ENCODE measurements at regions not wholly inside any gene's neighbourhood (a gene's known extent, or its start where the extent isn't known, plus 50 kb on each side); places are given as distances from the start of the nearest gene placed in this dataset.

GRCh38 chr1:203401199-203401877, 50.4 kb upstream of the FMOD start:
- intact Hi-C loops (cut with micrococcal nuclease): no loop called here
- Mint-ChIP-seq H3K27me3 (ENCODE audit: insufficient read depth, unreplicated experiment) (peaks cover 21% of the 10 kb centered on the region), H3K27ac (ENCODE audit: low read depth, unreplicated experiment) (no peak overlapping the region), H3K4me3 (ENCODE audit: unreplicated experiment) (no peak overlapping the region), H3K9me3 (ENCODE audit: unreplicated experiment) (no peaks in the 10 kb centered on the region), H3K4me1 (ENCODE audit: insufficient read depth, unreplicated experiment) (peaks cover 13% of the 10 kb centered on the region), H3K36me3 (ENCODE audit: insufficient read depth, unreplicated experiment) (no peaks in the 10 kb centered on the region)
- BruUV-seq (replicated peaks): no TSS peak
- POLR2A ChIA-PET: interaction anchor here (0.7 to 1.2 kb wide), 2 partner anchors 9 to 19 kb away, joined by 3 read pairs; no protein-coding TSS in a partner anchor
- CTCF ChIA-PET: interaction anchor here (1.1 to 3.2 kb wide), 2 partner anchors 58 to 61 kb away, joined by 3 to 27 read pairs; no protein-coding TSS in a partner anchor
- TF ChIP-seq CTCF (IDR thresholded peaks at IDR 0.05; ENCODE audit: unreplicated experiment): no peak
- DNase-seq (ENCODE audit: unreplicated experiment): no peak

- DNase-seq (ENCODE audit: unreplicated experiment): no peak
- Mint-ChIP-seq H3K27ac (ENCODE audit: low read depth, unreplicated experiment) (peak overlapping the region; percentile 13), H3K4me3 (ENCODE audit: unreplicated experiment) (no peak overlapping the region), H3K4me1 (ENCODE audit: insufficient read depth, unreplicated experiment) (peaks cover 13% of the 10 kb centered on the region), H3K9me3 (ENCODE audit: unreplicated experiment) (no peaks in the 10 kb centered on the region), H3K27me3 (ENCODE audit: insufficient read depth, unreplicated experiment) (peaks cover 19% of the 10 kb centered on the region), H3K36me3 (ENCODE audit: insufficient read depth, unreplicated experiment) (no peaks in the 10 kb centered on the region)
- intact Hi-C loops (cut with micrococcal nuclease): no loop called here
- TF ChIP-seq CTCF (IDR thresholded peaks at IDR 0.05; ENCODE audit: unreplicated experiment): no peak
- ChIA-PET CTCF (interaction anchor here (0.7 to 3.2 kb wide), 9 partner anchors 32 to 300 kb away, joined by 3 to 27 read pairs (median 4); no protein-coding TSS in a partner anchor), POLR2A (interaction anchor here (0.6 to 1.2 kb wide), 11 partner anchors 8 to 144 kb away, joined by 3 to 4 read pairs (median 3); partner anchors contain the start of gene FMOD)
- BruUV-seq (replicated peaks): no TSS peak
Measured at GRCh38 chr1:203402152-203402551, 51.2 kb upstream of the FMOD start.

GRCh38 chr1:203402629-203403337, 51.9 kb upstream of the FMOD start:
- peak overlapping the region; percentile 13 for H3K27ac Mint-ChIP-seq (ENCODE audit: low read depth, unreplicated experiment)
- no peak for TF ChIP-seq CTCF (IDR thresholded peaks at IDR 0.05; ENCODE audit: unreplicated experiment)
- H3K9me3 Mint-ChIP-seq (ENCODE audit: unreplicated experiment): no peaks in the 10 kb centered on the region
- DNase-seq (ENCODE audit: unreplicated experiment): peak; percentile 58
- H3K4me1 Mint-ChIP-seq (ENCODE audit: insufficient read depth, unreplicated experiment): peaks cover 13% of the 10 kb centered on the region
- BruUV-seq (replicated peaks): no TSS peak
- ChIA-PET CTCF (interaction anchor here (0.6 to 3.2 kb wide), 12 partner anchors 32 to 300 kb away, joined by 3 to 27 read pairs (median 4); no protein-coding TSS in a partner anchor), POLR2A (interaction anchor here (0.6 to 1.2 kb wide), 10 partner anchors 11 to 143 kb away, joined by 3 to 4 read pairs (median 3); partner anchors contain the start of gene FMOD)
- H3K36me3 Mint-ChIP-seq (ENCODE audit: insufficient read depth, unreplicated experiment): no peaks in the 10 kb centered on the region
- H3K27me3 Mint-ChIP-seq (ENCODE audit: insufficient read depth, unreplicated experiment): peaks cover 18% of the 10 kb centered on the region
- intact Hi-C loops (cut with micrococcal nuclease): no loop called here
- H3K4me3 Mint-ChIP-seq (ENCODE audit: unreplicated experiment): no peak overlapping the region

GRCh38 chr1:203403586-203403985, 52.7 kb upstream of the FMOD start:
- BruUV-seq (replicated peaks): no TSS peak
- POLR2A ChIA-PET: no interaction called here
- CTCF ChIA-PET: interaction anchor here (0.6 to 1.5 kb wide), 3 partner anchors 33 to 129 kb away, joined by 3 to 5 read pairs (median 4); no protein-coding TSS in a partner anchor
- H3K4me1 Mint-ChIP-seq (ENCODE audit: insufficient read depth, unreplicated experiment): peaks cover 21% of the 10 kb centered on the region
- no peaks in the 10 kb centered on the region for H3K36me3 Mint-ChIP-seq (ENCODE audit: insufficient read depth, unreplicated experiment)
- H3K4me3 Mint-ChIP-seq (ENCODE audit: unreplicated experiment): no peak overlapping the region
- H3K9me3 Mint-ChIP-seq (ENCODE audit: unreplicated experiment): no peaks in the 10 kb centered on the region
- intact Hi-C loops (cut with micrococcal nuclease): no loop called here
- H3K27me3 Mint-ChIP-seq (ENCODE audit: insufficient read depth, unreplicated experiment): peaks cover 11% of the 10 kb centered on the region
- TF ChIP-seq CTCF (IDR thresholded peaks at IDR 0.05; ENCODE audit: unreplicated experiment): no peak
- peak overlapping the region; percentile 13 for H3K27ac Mint-ChIP-seq (ENCODE audit: low read depth, unreplicated experiment)
- no peak for DNase-seq (ENCODE audit: unreplicated experiment)
